Effector memory CD4-positive, alpha-beta T cell (primary cell): ENCODE measurements at regions not wholly inside any gene's neighbourhood (a gene's known extent, or its start where the extent isn't known, plus 50 kb on each side); places are given as distances from the start of the nearest gene placed in this dataset.

Experiments
- DNase-seq, 3 donors: peaks; one replicate each; pipeline ENCODE4 v3.0.0-alpha.2; 2020
- H3K27ac ChIP-seq: 2 replicates; pipeline ENCODE4 v1.7.0; 2013; ENCODE audit warnings: mild to moderate bottlenecking, low read length, moderate library complexity; ENCODE audit not compliant: insufficient read depth, poor library complexity, severe bottlenecking
- H3K27me3 ChIP-seq: replicated peaks from 2 replicates; pipeline ENCODE4 v1.7.0; 2013; ENCODE audit warnings: mild to moderate bottlenecking, low read length; ENCODE audit not compliant: insufficient read depth, control insufficient read depth, poor library complexity, severe bottlenecking
- H3K36me3 ChIP-seq: 2 replicates; pipeline ENCODE4 v1.7.0; 2013; ENCODE audit warnings: mild to moderate bottlenecking, low read length, moderate library complexity; ENCODE audit not compliant: control insufficient read depth, insufficient read depth
- H3K4me1 ChIP-seq: 2 replicates; pipeline ENCODE4 v1.7.0; 2013; ENCODE audit warnings: low read length, mild to moderate bottlenecking; ENCODE audit not compliant: control insufficient read depth, insufficient read depth, poor library complexity, severe bottlenecking
- H3K4me3 ChIP-seq: 2 replicates; pipeline ENCODE4 v1.7.0; 2013; ENCODE audit warnings: low read length, low read depth, mild to moderate bottlenecking; ENCODE audit not compliant: insufficient read depth, poor library complexity, severe bottlenecking
- H3K9me3 ChIP-seq: 2 replicates; pipeline ENCODE4 v1.7.0; 2013; ENCODE audit warnings: mild to moderate bottlenecking, low read length, moderate library complexity; ENCODE audit not compliant: control insufficient read depth

DNA sequence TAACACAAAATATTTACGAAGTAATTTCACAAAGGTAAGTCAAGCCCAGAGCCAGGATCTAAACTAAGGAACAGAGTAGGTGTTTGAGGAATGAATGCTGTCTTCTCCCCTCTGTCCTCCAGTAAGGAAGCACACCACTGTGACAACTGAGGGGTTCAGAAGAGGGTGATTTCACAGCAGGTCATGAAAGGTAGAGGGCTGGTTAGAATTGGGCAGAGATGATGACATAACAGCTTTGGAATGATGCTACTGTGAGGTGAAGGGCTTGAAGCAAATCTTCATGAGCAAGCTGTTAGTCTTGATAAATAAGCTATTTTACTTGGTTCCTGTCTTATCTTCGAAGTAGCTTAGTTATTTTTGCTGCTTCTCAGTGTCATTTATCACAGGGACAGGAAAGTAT lies 498.6 kb downstream of the FGF9 start:
- no peaks in the 10 kb centered on the region for H3K27me3 ChIP-seq
- DNase-seq: no peak
- no peaks in the 10 kb centered on the region for H3K4me1 ChIP-seq
- H3K4me3 ChIP-seq: no peak overlapping the region
- H3K9me3 ChIP-seq: no peaks in the 10 kb centered on the region
- H3K27ac ChIP-seq: no peak overlapping the region
- H3K36me3 ChIP-seq: no peaks in the 10 kb centered on the region

DNA sequence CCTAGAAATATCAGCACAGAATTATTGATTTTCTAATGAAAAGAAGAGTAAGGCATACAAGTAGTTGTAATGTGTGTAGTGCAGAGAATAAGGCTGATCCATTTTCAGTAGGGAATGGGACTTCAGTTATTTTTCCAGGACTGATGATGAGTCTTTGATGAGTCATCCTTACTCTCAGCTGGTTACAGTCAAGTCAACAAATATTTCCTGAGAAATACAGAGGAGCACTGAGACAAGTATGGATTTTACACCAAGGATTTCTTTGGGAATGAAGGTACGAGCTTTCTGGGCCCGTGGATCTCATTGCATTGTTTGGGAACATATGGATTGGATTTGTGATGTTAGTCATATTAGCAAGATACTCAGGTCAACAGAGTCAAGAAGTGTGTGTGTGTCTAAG lies 502.7 kb downstream of the FGF9 start:
- DNase-seq: no peak
- Histone ChIP-seq H3K4me3 (no peak overlapping the region), H3K4me1 (no peaks in the 10 kb centered on the region), H3K27ac (no peak overlapping the region), H3K27me3 (no peaks in the 10 kb centered on the region), H3K36me3 (no peaks in the 10 kb centered on the region), H3K9me3 (no peaks in the 10 kb centered on the region)

DNA sequence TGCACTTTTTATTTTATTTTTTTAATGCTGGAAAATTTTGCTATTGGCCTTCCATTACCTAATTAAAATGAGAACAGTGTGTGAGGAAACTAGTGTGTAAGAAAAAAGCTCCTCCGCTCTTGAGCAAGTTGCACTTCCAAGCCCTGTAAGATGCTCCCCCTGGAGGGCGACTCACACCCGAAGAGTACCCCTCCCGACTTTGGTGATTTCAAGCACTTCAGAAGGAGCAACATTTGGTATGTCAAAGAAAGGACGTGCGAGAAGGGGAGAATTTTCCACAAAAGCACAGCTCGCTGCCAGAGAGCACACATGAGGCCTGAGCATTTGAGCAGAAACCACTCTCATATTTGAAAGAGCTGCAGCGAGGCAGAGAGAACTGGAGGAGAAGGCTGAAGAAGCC lies 504.4 kb downstream of the FGF9 start:
- Histone ChIP-seq H3K27me3 (no peaks in the 10 kb centered on the region), H3K9me3 (no peaks in the 10 kb centered on the region), H3K4me3 (no peak overlapping the region), H3K36me3 (no peaks in the 10 kb centered on the region), H3K27ac (no peak overlapping the region), H3K4me1 (no peaks in the 10 kb centered on the region)
- DNase-seq: no peak

DNA sequence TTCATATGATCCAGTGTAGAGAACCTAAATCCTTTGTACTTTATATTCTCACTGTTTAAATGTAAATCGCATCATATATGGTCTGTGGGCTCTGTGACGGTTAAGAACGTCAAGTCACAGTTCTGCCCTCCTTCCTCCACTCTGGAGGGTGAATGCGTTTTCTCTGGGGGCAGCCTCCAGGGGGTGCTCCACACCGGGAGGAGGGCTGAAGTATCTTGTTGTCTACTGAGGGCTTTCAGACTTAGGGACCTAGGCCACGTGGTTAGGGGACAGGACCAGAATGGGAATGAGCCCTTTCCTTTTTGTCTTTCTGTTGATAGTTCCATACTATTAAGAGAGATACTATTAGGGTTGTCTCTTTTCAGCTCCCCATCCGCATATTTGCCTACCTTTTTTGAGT lies 504.9 kb downstream of the FGF9 start:
- H3K36me3 ChIP-seq: no peaks in the 10 kb centered on the region
- H3K4me3 ChIP-seq: no peak overlapping the region
- no peaks in the 10 kb centered on the region for H3K27me3 ChIP-seq
- H3K4me1 ChIP-seq: no peaks in the 10 kb centered on the region
- no peaks in the 10 kb centered on the region for H3K9me3 ChIP-seq
- no peak overlapping the region for H3K27ac ChIP-seq
- no peak for DNase-seq

DNA sequence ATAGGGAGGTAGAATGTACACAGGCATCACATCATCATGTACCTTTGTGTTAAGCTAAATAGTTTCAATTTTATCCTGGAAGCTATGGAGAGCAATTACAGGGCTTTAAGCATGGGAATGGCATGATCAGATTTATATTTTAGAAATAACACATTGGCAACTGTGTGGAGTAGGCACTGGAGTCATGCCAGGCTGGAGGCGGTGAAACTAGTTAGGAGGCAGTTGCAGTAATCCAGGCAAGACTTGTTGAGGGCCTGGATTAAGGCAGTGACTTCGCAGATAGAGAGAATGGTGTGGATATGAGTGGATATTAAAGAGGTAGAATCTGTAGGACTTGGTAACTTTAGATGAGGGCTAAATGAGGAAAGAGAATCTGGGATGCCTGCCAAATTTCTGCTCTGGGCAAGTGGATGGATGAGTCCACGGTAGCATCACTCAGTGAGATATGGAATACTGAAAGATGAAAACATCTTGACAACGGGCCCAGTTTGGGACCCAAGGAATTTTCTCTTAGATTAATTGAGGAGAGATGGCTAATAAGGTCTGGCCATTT lies 506.2 kb downstream of the FGF9 start:
- DNase-seq: no peak
- no peaks in the 10 kb centered on the region for H3K36me3 ChIP-seq

DNA sequence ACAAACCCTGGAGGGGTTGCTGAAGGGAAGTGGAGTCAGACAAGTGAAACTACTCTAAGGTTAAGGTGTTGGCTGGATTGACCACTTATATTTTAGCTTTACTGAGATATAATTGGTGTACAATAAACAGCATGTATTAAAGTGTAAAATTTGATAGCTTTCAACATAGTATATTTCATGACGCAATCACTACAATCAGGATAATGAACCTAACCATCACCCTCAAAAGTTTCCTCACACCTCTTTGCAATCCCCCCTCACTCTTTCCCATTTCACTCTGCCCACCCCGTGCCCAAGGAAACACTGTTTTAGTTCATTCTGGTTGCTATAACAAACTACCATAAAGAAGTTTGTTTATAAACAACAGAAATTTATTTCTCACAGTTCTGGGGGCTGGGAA lies 508.0 kb downstream of the FGF9 start:
- Histone ChIP-seq H3K9me3 (no peaks in the 10 kb centered on the region), H3K27me3 (no peaks in the 10 kb centered on the region), H3K4me3 (no peak overlapping the region), H3K27ac (no peak overlapping the region), H3K36me3 (no peaks in the 10 kb centered on the region), H3K4me1 (no peaks in the 10 kb centered on the region)
- no peak for DNase-seq

More for the DNA sequence above, 506.2 kb downstream of the FGF9 start:
- Histone ChIP-seq H3K27me3 (no peaks in the 10 kb centered on the region), H3K27ac (no peak overlapping the region), H3K4me3 (no peak overlapping the region), H3K4me1 (no peaks in the 10 kb centered on the region), H3K9me3 (no peaks in the 10 kb centered on the region)

DNA sequence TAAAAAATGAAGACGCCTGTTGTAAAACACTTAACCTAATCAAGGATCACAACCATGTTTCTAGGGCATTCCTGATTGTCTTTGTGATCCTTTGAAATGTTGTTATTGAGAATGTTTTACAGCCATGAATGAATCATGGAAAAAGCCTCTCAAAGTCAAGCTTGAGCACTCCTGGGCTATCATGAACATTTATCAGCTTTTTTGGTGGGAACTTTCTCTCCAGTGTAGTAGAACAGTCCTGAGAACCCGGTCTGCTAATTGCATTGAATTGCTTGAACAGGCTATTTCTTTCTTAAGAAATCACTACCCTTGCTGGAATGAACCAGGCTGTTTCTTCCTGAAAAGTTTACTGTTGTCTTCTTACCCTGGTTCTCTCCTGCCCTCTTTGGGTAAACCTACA lies 516.5 kb downstream of the FGF9 start:
- no peak overlapping the region for H3K27ac ChIP-seq
- H3K27me3 ChIP-seq: no peaks in the 10 kb centered on the region
- DNase-seq: no peak
- H3K4me1 ChIP-seq: no peaks in the 10 kb centered on the region
- H3K9me3 ChIP-seq: no peaks in the 10 kb centered on the region
- no peak overlapping the region for H3K4me3 ChIP-seq
- H3K36me3 ChIP-seq: no peaks in the 10 kb centered on the region

DNA sequence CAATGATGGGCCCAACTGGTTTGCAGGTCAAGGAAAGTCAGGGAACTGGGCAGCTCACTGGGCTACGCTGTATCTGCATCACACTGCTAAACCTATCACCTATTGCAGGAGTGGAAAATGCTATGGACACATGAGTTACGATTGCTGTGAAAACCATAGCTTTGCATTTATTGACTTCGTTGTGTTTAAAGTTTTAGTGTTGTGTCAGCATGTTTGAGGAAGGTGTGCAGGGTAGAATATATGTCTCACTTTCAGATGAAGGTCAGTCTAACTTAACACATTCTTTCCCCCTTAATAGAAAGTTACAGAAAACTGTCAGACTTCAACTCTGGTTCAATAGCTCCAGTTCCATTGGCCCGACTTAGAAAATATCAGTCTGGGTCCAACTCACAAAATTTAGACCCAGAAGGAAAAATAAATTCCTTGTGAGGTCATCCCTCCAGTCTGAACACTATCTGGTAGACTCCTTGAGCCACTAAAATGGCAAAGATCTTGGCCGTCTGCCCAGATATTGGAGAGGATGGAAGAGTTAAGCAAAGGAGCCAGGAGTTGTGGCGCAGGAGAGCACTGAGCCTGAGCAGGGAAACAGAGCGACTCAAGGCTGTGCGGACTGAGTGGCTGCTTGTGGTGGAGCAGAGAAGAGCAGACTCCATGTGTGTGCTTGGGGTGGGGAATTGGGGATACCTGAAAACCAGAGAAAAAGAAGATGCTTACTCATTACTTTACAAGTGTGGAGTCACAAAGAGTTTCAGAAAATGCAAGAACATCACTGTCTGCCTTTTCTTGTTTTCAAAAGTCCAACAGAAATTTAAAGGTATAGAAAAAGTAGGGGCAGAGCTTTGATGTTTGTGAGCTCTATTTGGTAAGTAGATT lies 518.5 kb downstream of the FGF9 start:
- no peaks in the 10 kb centered on the region for H3K27me3 ChIP-seq
- no peak for DNase-seq
- H3K27ac ChIP-seq: no peak overlapping the region
- H3K36me3 ChIP-seq: no peaks in the 10 kb centered on the region
- H3K4me1 ChIP-seq: no peaks in the 10 kb centered on the region
- no peak overlapping the region for H3K4me3 ChIP-seq
- no peaks in the 10 kb centered on the region for H3K9me3 ChIP-seq

DNA sequence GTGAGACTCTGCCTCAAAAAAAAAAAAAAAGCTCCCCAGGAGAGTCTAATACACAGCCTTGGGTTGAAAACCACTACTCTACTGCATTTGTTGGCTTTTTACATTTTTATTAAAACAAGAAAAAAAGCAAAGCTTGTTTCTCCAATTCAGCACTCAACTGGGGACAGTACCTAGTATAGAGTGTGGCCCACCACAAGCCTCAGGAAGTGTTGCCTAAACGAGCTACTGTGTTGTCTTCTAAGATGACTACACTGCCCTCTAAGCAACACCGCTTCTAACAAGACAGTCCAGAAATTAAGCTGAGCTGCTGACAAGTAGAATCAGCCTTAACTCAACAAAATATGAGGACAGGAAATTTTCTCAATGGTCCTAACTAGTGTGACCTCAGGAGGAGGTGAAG lies 522.2 kb downstream of the FGF9 start:
- no peak overlapping the region for H3K4me3 ChIP-seq
- no peaks in the 10 kb centered on the region for H3K36me3 ChIP-seq
- H3K27me3 ChIP-seq: no peaks in the 10 kb centered on the region
- H3K27ac ChIP-seq: no peak overlapping the region
- DNase-seq: no peak
- H3K4me1 ChIP-seq: no peaks in the 10 kb centered on the region
- H3K9me3 ChIP-seq: no peaks in the 10 kb centered on the region

DNA sequence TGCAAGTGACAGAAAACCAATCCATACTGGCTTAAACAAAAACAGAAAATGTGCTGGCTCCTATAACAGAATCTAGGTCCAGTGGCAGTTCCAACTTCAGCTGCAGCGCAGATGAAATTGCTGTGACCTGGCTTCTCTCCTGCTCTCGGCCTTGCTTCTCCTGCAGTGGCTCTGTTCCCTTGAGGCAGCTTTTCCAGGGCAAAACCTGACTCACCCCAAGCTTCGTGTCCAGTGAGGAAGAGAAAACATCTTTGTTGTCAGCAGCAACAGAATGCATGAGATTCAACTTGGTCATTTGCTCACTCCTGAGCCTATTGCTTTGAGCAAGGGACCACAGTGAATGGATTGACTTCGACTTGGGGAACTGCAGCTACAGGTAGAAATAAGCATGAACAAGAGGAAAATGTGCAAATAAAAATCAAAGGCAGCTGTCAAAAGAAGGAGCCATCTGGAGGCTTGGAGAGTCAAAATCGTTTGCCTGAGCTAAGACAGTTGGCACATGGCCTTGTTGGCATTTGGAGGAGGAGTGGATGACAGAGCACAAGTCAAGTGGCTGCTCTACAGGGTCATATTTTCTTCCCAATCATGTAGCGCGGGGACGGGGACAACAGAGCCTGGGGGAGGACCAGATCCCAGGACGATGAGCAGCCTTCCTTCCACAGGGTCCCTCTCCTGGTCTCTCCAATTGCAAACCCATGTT lies 523.4 kb downstream of the FGF9 start:
- no peak overlapping the region for H3K27ac ChIP-seq
- DNase-seq: no peak
- H3K9me3 ChIP-seq: no peaks in the 10 kb centered on the region
- no peaks in the 10 kb centered on the region for H3K36me3 ChIP-seq
- no peaks in the 10 kb centered on the region for H3K27me3 ChIP-seq
- H3K4me1 ChIP-seq: no peaks in the 10 kb centered on the region
- no peak overlapping the region for H3K4me3 ChIP-seq
